Peyer's patch (tissue), 4 donors: ENCODE measurements at regions not wholly inside any gene's neighbourhood (a gene's known extent, or its start where the extent isn't known, plus 50 kb on each side); places are given as distances from the start of the nearest gene placed in this dataset.

ENCODE experiments used
- CTCF ChIP-seq, 6 experiments: fragments of 450-650 bp in 4 of 6; fragments of 200-600 bp in 2 of 6; sonication (generic) in 1 of 6; IDR thresholded peaks; one replicate each; pipeline ENCODE4 v1.5.1; 2017 to 2019; ENCODE audit warnings: antibody characterized with exemption in 6 of 6, mild to moderate bottlenecking in 3 of 6, moderate library complexity in 1 of 6
- POLR2A ChIP-seq, 2 donors: fragments of 450-650 bp; IDR thresholded peaks; one replicate each; pipeline ENCODE4 v1.5.1; 2017; ENCODE audit warnings: antibody characterized with exemption in 2 of 2, mild to moderate bottlenecking in 2 of 2, moderate library complexity in 2 of 2

GRCh38 chr14:98182393-98183055 lies 1089.5 kb downstream of the BCL11B start:
- no peak for TF ChIP-seq CTCF (IDR thresholded peaks at IDR 0.05)
- TF ChIP-seq POLR2A (IDR thresholded peaks at IDR 0.05): no peak
